HEK293 (cell line): ENCODE measurements at regions not wholly inside any gene's neighbourhood (a gene's known extent, or its start where the extent isn't known, plus 50 kb on each side); places are given as distances from the start of the nearest gene placed in this dataset.

ENCODE experiments used
- CTCF ChIA-PET: fragments of 350-600 bp; formaldehyde crosslinking; extraction: SDS; loops from one replicate; lab custom pipeline; 2021; ENCODE audit warnings: antibody characterized with exemption; lab: Yijun Ruan, JAX
- POLR2A ChIA-PET: fragments of 300-600 bp; formaldehyde crosslinking; extraction: SDS; loops from one replicate; lab custom pipeline; 2020; ENCODE audit warnings: antibody characterized with exemption, inconsistent platforms; lab: Yijun Ruan, JAX
- H3K27ac ChIP-seq: fragments of 200-500 bp; sonication (Bioruptor generic); 2 replicates; pipeline ENCODE4 v1.5.1; 2014; ENCODE audit warnings: low read depth, low read length, control low read depth, inconsistent platforms; ENCODE audit errors: extremely low read depth
- H3K36me3 ChIP-seq, 2 experiments: fragments of 200-500 bp in 1 of 2; sonication (Bioruptor generic) in 1 of 2; 1 replicate in 1 of 2; 2 replicates in 1 of 2; pipeline ENCODE4 v1.5.1; 2014 to 2017; ENCODE audit warnings: inconsistent platforms in 2 of 2, low read length in 2 of 2; ENCODE audit not compliant: control insufficient read depth in 2 of 2, insufficient read depth in 1 of 2
- H3K4me1 ChIP-seq: fragments of 200-500 bp; sonication (Bioruptor generic); 2 replicates; pipeline ENCODE4 v1.5.1; 2014; ENCODE audit warnings: mild to moderate bottlenecking, low read length, inconsistent platforms; ENCODE audit not compliant: control insufficient read depth, insufficient read depth
- H3K4me3 ChIP-seq: 2 replicates; pipeline ENCODE4 v1.5.1; 2011; ENCODE audit warnings: low read depth, mild to moderate bottlenecking, control low read depth, low read length, moderate library complexity
- H3K9me3 ChIP-seq: fragments of 200-500 bp; sonication (Bioruptor generic); 2 replicates; pipeline ENCODE4 v1.5.1; 2014; ENCODE audit warnings: low read depth, low read length, inconsistent platforms; ENCODE audit not compliant: control insufficient read depth, insufficient read depth
- BCL6B ChIP-seq: fragments of 450-650 bp; formaldehyde crosslinking; IDR thresholded peaks from 2 replicates; pipeline ENCODE4 v1.5.1; 2017; ENCODE audit warnings: missing biosample characterization, missing genetic modification characterization
- PRDM6 ChIP-seq: fragments of 450-650 bp; formaldehyde crosslinking; IDR thresholded peaks from 2 replicates; pipeline ENCODE4 v1.5.1; 2017; ENCODE audit warnings: missing biosample characterization, missing genetic modification characterization
- SETDB1 ChIP-seq: IDR thresholded peaks from one replicate; pipeline ENCODE4 v1.6.1; 2017; ENCODE audit warnings: mild to moderate bottlenecking, low read length, moderate library complexity, mixed read lengths; ENCODE audit not compliant: insufficient read length
- SP7 ChIP-seq: fragments of 450-650 bp; formaldehyde crosslinking; IDR thresholded peaks from 2 replicates; pipeline ENCODE4 v1.5.1; 2016; ENCODE audit warnings: missing biosample characterization, missing genetic modification characterization
- TRIM28 ChIP-seq: IDR thresholded peaks from 2 replicates; pipeline ENCODE4 v1.6.1; 2011; ENCODE audit warnings: low read length, control low read depth, borderline replicate concordance
- ZFP69B ChIP-seq: fragments of 450-650 bp; formaldehyde crosslinking; IDR thresholded peaks from 2 replicates; pipeline ENCODE4 v1.5.1; 2016; ENCODE audit warnings: missing biosample characterization, missing genetic modification characterization
- ZNF239 ChIP-seq: fragments of 450-650 bp; formaldehyde crosslinking; IDR thresholded peaks from 2 replicates; pipeline ENCODE4 v1.5.1; 2016; ENCODE audit warnings: missing biosample characterization, missing genetic modification characterization
- ZNF26 ChIP-seq: fragments of 450-650 bp; formaldehyde crosslinking; IDR thresholded peaks from 2 replicates; pipeline ENCODE4 v1.5.1; 2016; ENCODE audit warnings: missing biosample characterization, missing genetic modification characterization
- ZNF266 ChIP-seq: fragments of 450-650 bp; formaldehyde crosslinking; IDR thresholded peaks from 2 replicates; pipeline ENCODE4 v1.5.1; 2016; ENCODE audit warnings: missing biosample characterization, missing genetic modification characterization, low read depth
- ZNF292 ChIP-seq: fragments of 450-650 bp; formaldehyde crosslinking; IDR thresholded peaks from 2 replicates; pipeline ENCODE4 v1.5.1; 2016; ENCODE audit warnings: low read depth, missing biosample characterization, missing genetic modification characterization, borderline replicate concordance
- ZNF521 ChIP-seq: fragments of 450-650 bp; formaldehyde crosslinking; IDR thresholded peaks from 2 replicates; pipeline ENCODE4 v1.5.1; 2017; ENCODE audit warnings: missing biosample characterization, mild to moderate bottlenecking, missing genetic modification characterization
- ZNF654 ChIP-seq: fragments of 450-650 bp; formaldehyde crosslinking; IDR thresholded peaks from 2 replicates; pipeline ENCODE4 v1.5.1; 2016; ENCODE audit warnings: low read depth, missing biosample characterization, missing genetic modification characterization
- ZNF791 ChIP-seq: fragments of 450-650 bp; formaldehyde crosslinking; IDR thresholded peaks from 2 replicates; pipeline ENCODE4 v1.5.1; 2016; ENCODE audit warnings: missing biosample characterization, missing genetic modification characterization
- ZSCAN30 ChIP-seq: fragments of 450-650 bp; IDR thresholded peaks from 2 replicates; pipeline ENCODE4 v1.5.1; 2018; ENCODE audit warnings: missing biosample characterization, mild to moderate bottlenecking, missing genetic modification characterization, moderate library complexity
- TF ChIP-seq, protein P1 (sequence below): fragments of 450-650 bp; formaldehyde crosslinking; IDR thresholded peaks from 2 replicates; pipeline ENCODE4 v1.5.1; 2016; ENCODE audit warnings: missing biosample characterization, missing genetic modification characterization
- TF ChIP-seq, protein P2 (sequence below): IDR thresholded peaks from 2 replicates; pipeline ENCODE4 v1.6.1; 2011; ENCODE audit warnings: mild to moderate bottlenecking, low read depth, low read length, borderline replicate concordance

DNA sequence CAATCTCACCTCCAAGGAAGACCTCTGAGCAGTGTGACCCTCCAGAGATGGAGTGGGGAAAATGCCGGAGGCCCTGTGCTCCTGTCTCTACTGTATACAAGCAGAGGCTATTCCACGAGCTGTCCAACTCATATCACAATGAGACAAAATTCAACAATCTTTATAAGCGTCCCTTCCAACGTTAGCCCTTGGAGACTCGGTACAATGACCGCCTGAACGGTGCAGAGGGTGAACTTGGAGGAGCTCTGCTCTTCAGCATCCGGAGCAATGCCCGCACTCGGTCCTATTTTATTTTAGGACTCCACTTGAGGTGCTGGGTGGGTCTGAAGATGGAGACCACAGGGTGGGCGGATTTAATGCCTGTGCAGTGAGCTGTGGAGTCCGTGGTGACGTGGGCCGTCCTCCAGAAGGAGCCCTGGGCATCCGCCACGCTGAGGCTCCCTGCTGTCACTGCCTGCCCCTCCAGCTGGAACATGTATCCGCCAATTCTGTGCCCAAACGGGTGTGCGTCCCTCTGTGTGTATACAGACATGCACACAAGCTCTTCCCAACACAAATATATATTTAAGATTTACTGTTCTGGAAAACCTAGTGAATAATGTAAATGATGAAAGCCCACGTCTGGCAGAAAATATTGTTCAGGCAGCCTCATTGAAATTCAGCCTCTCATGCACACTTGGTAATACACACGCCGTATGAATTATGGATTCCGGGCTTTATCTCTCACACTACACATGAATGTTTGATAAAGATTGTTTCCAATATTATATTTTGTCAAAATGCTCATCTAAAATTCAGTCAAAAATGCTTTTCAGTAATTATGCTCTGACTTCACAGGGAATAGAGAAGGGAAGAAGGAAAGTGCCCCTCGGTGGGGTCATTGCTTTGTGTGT is 239.9 kb upstream of the ZMIZ1 start:
- H3K4me3 ChIP-seq, result no peak overlapping the region
- H3K27ac ChIP-seq, result no peak overlapping the region
- ChIA-PET POLR2A (no interaction called here), CTCF (interaction anchor here (0.7 kb wide), 1 partner anchor 22 kb away, joined by 3 read pairs; no protein-coding TSS in a partner anchor)
- no peaks in the 10 kb centered on the region for H3K36me3 ChIP-seq
- no peaks in the 10 kb centered on the region for H3K9me3 ChIP-seq
- TF ChIP-seq ZNF266 (no peak), ZNF521 (tag by site-specific recombination) (no peak), BCL6B (no peak), SP7 (tag by site-specific recombination) (no peak), ZNF239 (tag by site-specific recombination) (no peak)
- TF ChIP-seq, all 188 proteins: peak for 0
- no peaks in the 10 kb centered on the region for H3K4me1 ChIP-seq

DNA sequence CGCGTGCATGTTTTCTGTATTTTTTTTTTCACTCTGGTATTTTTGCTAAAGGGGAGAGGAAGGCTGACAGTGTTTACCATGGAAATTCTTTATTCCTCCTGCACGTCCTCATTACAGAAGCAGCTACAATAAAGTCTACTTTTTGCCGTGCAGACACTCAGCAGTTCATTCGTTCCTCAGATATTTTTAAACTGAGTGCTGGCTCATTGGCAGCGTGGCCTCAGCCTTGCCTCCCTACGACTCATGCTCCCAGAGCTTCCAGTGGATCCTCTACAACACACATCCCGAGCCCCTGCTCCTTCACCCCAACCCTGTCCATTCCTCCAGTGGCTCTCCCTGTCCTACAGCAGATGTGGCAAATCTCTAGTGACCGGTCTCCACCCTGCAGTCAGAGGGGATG is 239.2 kb upstream of the ZMIZ1 start:
- no peak overlapping the region for H3K27ac ChIP-seq
- no peaks in the 10 kb centered on the region for H3K4me1 ChIP-seq
- ChIA-PET CTCF (no interaction called here), POLR2A (no interaction called here)
- TF ChIP-seq, protein P1, sequence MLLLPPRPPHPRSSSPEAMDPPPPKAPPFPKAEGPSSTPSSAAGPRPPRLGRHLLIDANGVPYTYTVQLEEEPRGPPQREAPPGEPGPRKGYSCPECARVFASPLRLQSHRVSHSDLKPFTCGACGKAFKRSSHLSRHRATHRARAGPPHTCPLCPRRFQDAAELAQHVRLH (tag by site-specific recombination), result no peak
- TF ChIP-seq ZFP69B (tag by site-specific recombination) (no peak), TRIM28 (no peak), ZNF292 (tag by site-specific recombination) (no peak), ZNF654 (tag by site-specific recombination) (no peak), SETDB1 (no peak), PRDM6 (tag by site-specific recombination) (no peak), ZNF26 (tag by site-specific recombination) (no peak), ZSCAN30 (tag by site-specific recombination) (no peak), ZNF791 (tag by site-specific recombination) (no peak)
- TF ChIP-seq, protein P2, sequence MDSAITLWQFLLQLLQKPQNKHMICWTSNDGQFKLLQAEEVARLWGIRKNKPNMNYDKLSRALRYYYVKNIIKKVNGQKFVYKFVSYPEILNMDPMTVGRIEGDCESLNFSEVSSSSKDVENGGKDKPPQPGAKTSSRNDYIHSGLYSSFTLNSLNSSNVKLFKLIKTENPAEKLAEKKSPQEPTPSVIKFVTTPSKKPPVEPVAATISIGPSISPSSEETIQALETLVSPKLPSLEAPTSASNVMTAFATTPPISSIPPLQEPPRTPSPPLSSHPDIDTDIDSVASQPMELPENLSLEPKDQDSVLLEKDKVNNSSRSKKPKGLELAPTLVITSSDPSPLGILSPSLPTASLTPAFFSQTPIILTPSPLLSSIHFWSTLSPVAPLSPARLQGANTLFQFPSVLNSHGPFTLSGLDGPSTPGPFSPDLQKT, result no peak
- no peak overlapping the region for H3K4me3 ChIP-seq
- no peaks in the 10 kb centered on the region for H3K36me3 ChIP-seq
- no peaks in the 10 kb centered on the region for H3K9me3 ChIP-seq
